PC-3 (cell line): ENCODE measurements at regions not wholly inside any gene's neighbourhood (a gene's known extent, or its start where the extent isn't known, plus 50 kb on each side); places are given as distances from the start of the nearest gene placed in this dataset.

Experiments
- ATAC-seq: fragments of 200-7000 bp; cut with Tn5 transposase; 2 replicates; pipeline ENCODE4 v1.9.1; 2020; ENCODE audit warnings: mild to moderate bottlenecking, moderate library complexity
- BruUV-seq: library from RNA; stranded (reverse); fragments of 400-500 nt; replicated peaks from 2 replicates; lab custom pipeline; 2021; lab: Mats Ljungman, UMichigan
- CTCF ChIA-PET: fragments of 300-600 bp; sonication (Branson Sonifier 250); formaldehyde crosslinking; loops from one replicate; lab custom pipeline; 2022; ENCODE audit warnings: antibody characterized with exemption; lab: Charles Lee
- POLR2A ChIA-PET: fragments of 300-600 bp; sonication (Branson Sonifier 250); formaldehyde crosslinking; loops from one replicate; lab custom pipeline; 2022; ENCODE audit warnings: antibody characterized with exemption; ENCODE audit not compliant: unreplicated experiment; lab: Charles Lee
- DNase-seq: peaks from one replicate; pipeline ENCODE4 v3.0.0-alpha.2; 2015
- H2AFZ ChIP-seq: fragments of 300-600 bp; sonication (generic); 2 replicates; pipeline ENCODE4 v1.6.0; 2016; ENCODE audit warnings: antibody characterized with exemption, low read length
- H3F3A ChIP-seq: fragments of 300-600 bp; sonication (generic); one replicate; pipeline ENCODE4 v1.6.0; 2017; ENCODE audit warnings: antibody characterized with exemption, low read length, control low read depth, mild to moderate bottlenecking; ENCODE audit not compliant: unreplicated experiment
- H3K27ac ChIP-seq: fragments of 300-600 bp; sonication (generic); 2 replicates; pipeline ENCODE4 v1.5.1; 2016; ENCODE audit warnings: mild to moderate bottlenecking, low read length
- H3K27me3 ChIP-seq: fragments of 300-600 bp; sonication (generic); 2 replicates; pipeline ENCODE4 v1.6.1; 2016; ENCODE audit warnings: low read length, mixed read lengths
- H3K36me3 ChIP-seq: fragments of 300-600 bp; sonication (generic); 2 replicates; pipeline ENCODE4 v1.6.1; 2016; ENCODE audit warnings: low read depth, mixed run types, low read length, mixed read lengths
- H3K4me1 ChIP-seq: fragments of 300-600 bp; sonication (generic); 2 replicates; pipeline ENCODE4 v1.5.1; 2016; ENCODE audit warnings: low read length; ENCODE audit not compliant: insufficient read depth
- H3K4me2 ChIP-seq: fragments of 300-600 bp; sonication (generic); 2 replicates; pipeline ENCODE4 v1.6.0; 2016; ENCODE audit warnings: low read length
- H3K4me3 ChIP-seq: fragments of 300-600 bp; sonication (generic); 2 replicates; pipeline ENCODE4 v1.5.1; 2016; ENCODE audit warnings: mild to moderate bottlenecking, low read length, mixed read lengths
- H3K79me2 ChIP-seq: fragments of 300-600 bp; sonication (generic); 2 replicates; pipeline ENCODE4 v1.6.1; 2017; ENCODE audit warnings: low read length, mixed read lengths
- H3K9ac ChIP-seq: fragments of 300-600 bp; sonication (generic); 2 replicates; pipeline ENCODE4 v1.6.0; 2016; ENCODE audit warnings: mild to moderate bottlenecking, low read length
- H3K9me2 ChIP-seq: fragments of 300-600 bp; sonication (generic); replicated peaks from 2 replicates; pipeline ENCODE4 v1.6.1; 2016; ENCODE audit warnings: mixed run types, low read length, mixed read lengths
- H3K9me3 ChIP-seq: fragments of 300-600 bp; sonication (generic); 2 replicates; pipeline ENCODE4 v1.6.1; 2016; ENCODE audit warnings: low read length, mixed read lengths
- H4K20me1 ChIP-seq: fragments of 300-600 bp; sonication (generic); 2 replicates; pipeline ENCODE4 v1.6.1; 2016; ENCODE audit warnings: low read length, mixed read lengths
- EZH2 ChIP-seq: fragments of 300-600 bp; sonication (generic); IDR thresholded peaks from one replicate; pipeline ENCODE4 v1.6.1; 2017; ENCODE audit warnings: antibody characterized with exemption, mild to moderate bottlenecking, low read length; ENCODE audit not compliant: unreplicated experiment
- EZH2phosphoT487 ChIP-seq: fragments of 300-600 bp; sonication (generic); IDR thresholded peaks from 2 replicates; pipeline ENCODE4 v1.6.1; 2018; ENCODE audit warnings: mild to moderate bottlenecking, antibody characterized with exemption, low read length, borderline replicate concordance
- intact Hi-C: fragments of 100-400 bp; cut with micrococcal nuclease; formaldehyde crosslinking; loops from 2 replicates; pipeline ENCODE4 v1.9.0; 2023
- TF ChIP-seq, protein P1 (sequence below): fragments of 300-600 bp; sonication (generic); conservative IDR thresholded peaks from 2 replicates; pipeline ENCODE4 v1.5.1; 2017; ENCODE audit warnings: antibody characterized with exemption, low read depth, mild to moderate bottlenecking, low read length

DNA sequence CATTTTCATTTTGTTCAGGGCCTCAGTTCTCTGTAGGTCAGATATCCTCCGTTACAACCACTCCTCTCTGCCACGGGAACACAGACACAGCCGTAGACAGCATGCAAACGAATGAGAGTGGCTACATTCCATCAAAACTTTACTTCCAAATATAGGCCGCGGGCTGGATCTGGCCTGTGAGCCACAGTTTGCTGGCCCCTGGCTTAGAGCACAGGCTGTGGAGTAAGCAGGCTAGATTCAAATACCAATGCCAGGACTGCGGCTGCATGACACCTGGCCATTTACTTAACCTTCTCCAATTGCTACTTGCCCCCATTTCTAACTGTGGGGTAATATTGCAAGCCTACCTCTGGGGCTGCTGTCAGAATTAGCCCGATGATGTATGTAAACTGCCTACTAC is 325.8 kb upstream of the POU3F3 start:
- ATAC-seq (no peak), DNase-seq (no peak)
- ChIA-PET POLR2A (no interaction called here), CTCF (no interaction called here)
- TF ChIP-seq EZH2phosphoT487: no peak
- TF ChIP-seq EZH2: no peak
- TF ChIP-seq, protein P1, sequence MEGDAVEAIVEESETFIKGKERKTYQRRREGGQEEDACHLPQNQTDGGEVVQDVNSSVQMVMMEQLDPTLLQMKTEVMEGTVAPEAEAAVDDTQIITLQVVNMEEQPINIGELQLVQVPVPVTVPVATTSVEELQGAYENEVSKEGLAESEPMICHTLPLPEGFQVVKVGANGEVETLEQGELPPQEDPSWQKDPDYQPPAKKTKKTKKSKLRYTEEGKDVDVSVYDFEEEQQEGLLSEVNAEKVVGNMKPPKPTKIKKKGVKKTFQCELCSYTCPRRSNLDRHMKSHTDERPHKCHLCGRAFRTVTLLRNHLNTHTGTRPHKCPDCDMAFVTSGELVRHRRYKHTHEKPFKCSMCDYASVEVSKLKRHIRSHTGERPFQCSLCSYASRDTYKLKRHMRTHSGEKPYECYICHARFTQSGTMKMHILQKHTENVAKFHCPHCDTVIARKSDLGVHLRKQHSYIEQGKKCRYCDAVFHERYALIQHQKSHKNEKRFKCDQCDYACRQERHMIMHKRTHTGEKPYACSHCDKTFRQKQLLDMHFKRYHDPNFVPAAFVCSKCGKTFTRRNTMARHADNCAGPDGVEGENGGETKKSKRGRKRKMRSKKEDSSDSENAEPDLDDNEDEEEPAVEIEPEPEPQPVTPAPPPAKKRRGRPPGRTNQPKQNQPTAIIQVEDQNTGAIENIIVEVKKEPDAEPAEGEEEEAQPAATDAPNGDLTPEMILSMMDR: no peak
- no TSS peak for BruUV-seq
- H3F3A ChIP-seq: no peaks in the 10 kb centered on the region
- H3K9ac ChIP-seq: no peak overlapping the region
- H4K20me1 ChIP-seq: no peaks in the 10 kb centered on the region
- no peaks in the 10 kb centered on the region for H3K79me2 ChIP-seq
- H3K4me1 ChIP-seq: no peaks in the 10 kb centered on the region
- H3K9me2 ChIP-seq: no peaks in the 10 kb centered on the region
- no peaks in the 10 kb centered on the region for H3K36me3 ChIP-seq
- H3K27ac ChIP-seq: no peak overlapping the region
- no peak overlapping the region for H2AFZ ChIP-seq
- no peak overlapping the region for H3K4me3 ChIP-seq
- no peaks in the 10 kb centered on the region for H3K9me3 ChIP-seq
- no peak overlapping the region for H3K4me2 ChIP-seq
- intact Hi-C loops: no loop called here
- H3K27me3 ChIP-seq: peaks cover 31% of the 10 kb centered on the region

DNA sequence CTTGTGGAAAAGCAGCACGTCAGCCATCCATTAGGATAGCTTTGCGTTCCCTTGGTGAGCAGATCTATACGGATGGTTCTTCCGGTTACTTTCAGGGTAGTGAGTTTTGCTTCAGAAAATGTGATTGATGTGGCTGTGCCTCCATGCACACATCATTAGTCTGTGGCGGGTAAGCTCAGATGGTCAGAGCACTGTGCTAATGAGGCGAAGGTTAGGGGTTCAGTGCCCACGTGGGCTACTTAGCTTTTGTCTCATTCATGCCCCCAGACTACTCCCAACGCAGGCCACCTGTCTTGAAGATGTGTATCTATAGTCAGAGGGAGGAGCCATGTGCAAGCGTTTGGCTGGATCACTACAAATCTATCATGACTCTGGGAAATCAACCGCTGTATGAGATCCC is 322.8 kb upstream of the POU3F3 start:
- ATAC-seq (no peak), DNase-seq (no peak)
- H3K36me3 ChIP-seq: no peaks in the 10 kb centered on the region
- BruUV-seq: no TSS peak
- H3K9me3 ChIP-seq: no peaks in the 10 kb centered on the region
- no peaks in the 10 kb centered on the region for H3F3A ChIP-seq
- H3K9ac ChIP-seq: no peak overlapping the region
- H2AFZ ChIP-seq: no peak overlapping the region
- POLR2A ChIA-PET: no interaction called here
- no peaks in the 10 kb centered on the region for H4K20me1 ChIP-seq
- no peak for TF ChIP-seq EZH2phosphoT487
- no peak for TF ChIP-seq EZH2
- TF ChIP-seq, protein P1: no peak
- H3K27ac ChIP-seq: no peak overlapping the region
- intact Hi-C loops: no loop called here
- H3K4me3 ChIP-seq: no peak overlapping the region
- H3K27me3 ChIP-seq: peaks cover 27% of the 10 kb centered on the region
- CTCF ChIA-PET: no interaction called here
- H3K79me2 ChIP-seq: no peaks in the 10 kb centered on the region
- no peaks in the 10 kb centered on the region for H3K9me2 ChIP-seq
- no peaks in the 10 kb centered on the region for H3K4me1 ChIP-seq
- no peak overlapping the region for H3K4me2 ChIP-seq

DNA sequence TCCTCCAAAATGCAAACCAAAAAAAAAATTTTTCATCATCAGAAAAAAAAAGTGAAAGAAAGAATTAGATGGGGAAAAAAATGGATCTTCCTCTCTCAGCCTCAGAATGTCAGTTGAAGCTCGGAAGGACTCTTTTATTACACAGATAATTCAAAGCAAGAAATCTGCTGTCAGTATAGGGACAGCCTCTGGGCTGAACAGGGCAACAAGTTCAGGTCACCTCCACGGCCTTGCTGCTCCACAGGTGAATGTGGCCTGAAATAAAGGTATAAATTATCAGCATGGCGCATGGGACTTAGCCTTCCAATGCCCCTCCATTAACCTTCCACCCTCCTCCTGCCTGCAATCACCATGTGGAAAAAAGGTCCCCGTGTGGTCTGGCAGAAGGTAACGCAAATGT is 316.8 kb upstream of the POU3F3 start:
- Histone ChIP-seq H3K9me2 (no peaks in the 10 kb centered on the region), H2AFZ (no peak overlapping the region), H3K9ac (no peak overlapping the region), H3K36me3 (no peaks in the 10 kb centered on the region), H3F3A (no peaks in the 10 kb centered on the region), H3K4me1 (no peaks in the 10 kb centered on the region), H3K4me3 (no peak overlapping the region), H4K20me1 (no peaks in the 10 kb centered on the region), H3K27me3 (peaks cover 23% of the 10 kb centered on the region), H3K9me3 (no peaks in the 10 kb centered on the region), H3K4me2 (no peak overlapping the region), H3K79me2 (no peaks in the 10 kb centered on the region), H3K27ac (no peak overlapping the region)
- intact Hi-C loops: no loop called here
- ATAC-seq (no peak), DNase-seq (no peak)
- TF ChIP-seq EZH2: no peak
- TF ChIP-seq EZH2phosphoT487: no peak
- TF ChIP-seq, protein P1: no peak
- CTCF ChIA-PET: no interaction called here
- POLR2A ChIA-PET: no interaction called here
- no TSS peak for BruUV-seq
